ENCODE measurements at regions not wholly inside any gene's neighbourhood (a gene's known extent, or its start where the extent isn't known, plus 50 kb on each side); places are given as distances from the start of the nearest gene placed in this dataset.

- TF ChIP-seq CTCF (IDR thresholded peaks at IDR 0.05): no peak
- TF ChIP-seq REST (IDR thresholded peaks at IDR 0.05; ENCODE audit: insufficient read depth in 1 of 2, low read depth in 2 of 2, low read length in 1 of 2): no peak
- no peak for TF ChIP-seq POLR2AphosphoS5 (IDR thresholded peaks at IDR 0.05; ENCODE audit: low read depth, low read length)
- TF ChIP-seq TCF7L2 (IDR thresholded peaks at IDR 0.05; ENCODE audit: low read depth, low read length): no peak
These were observed 105.6 kb upstream of the BMPER start for GRCh38 chr7:33799766-33800165.
